OCI-LY3 (cell line): ENCODE measurements at regions not wholly inside any gene's neighbourhood (a gene's known extent, or its start where the extent isn't known, plus 50 kb on each side); places are given as distances from the start of the nearest gene placed in this dataset.

Source experiments
- EZH2phosphoT487 ChIP-seq: fragments of 200-600 bp; shearing (Covaris generic); IDR thresholded peaks from 2 replicates; pipeline ENCODE4 v1.6.1; 2018; ENCODE audit warnings: antibody characterized with exemption, mixed run types, low read depth
- TF ChIP-seq, protein P1 (sequence below): fragments of 200-600, 300-600 bp; sonication (generic); IDR thresholded peaks from 2 replicates; pipeline ENCODE4 v1.5.1; 2014; ENCODE audit warnings: antibody characterized with exemption, low read length, low read depth

DNA sequence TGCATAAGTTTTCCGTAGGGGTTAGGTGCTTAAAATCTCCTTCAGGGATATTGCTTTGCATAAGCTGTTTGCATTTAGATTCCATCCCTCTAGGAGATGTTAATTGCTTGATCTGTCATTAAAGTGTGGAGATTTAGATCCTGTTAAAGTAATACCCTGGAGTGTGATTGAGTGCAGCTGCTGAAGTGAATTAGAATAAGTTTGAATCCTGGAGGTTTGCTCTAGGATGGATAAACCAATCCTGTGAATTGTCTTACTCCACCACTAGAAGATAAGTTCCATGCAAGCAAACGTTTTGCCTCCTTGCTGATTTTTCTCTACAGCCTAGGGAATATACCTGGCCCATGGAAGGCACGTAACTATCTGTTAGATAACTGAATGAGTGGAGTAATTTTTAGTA, 1487.2 kb upstream of the PRR20A start:
- TF ChIP-seq, protein P1, sequence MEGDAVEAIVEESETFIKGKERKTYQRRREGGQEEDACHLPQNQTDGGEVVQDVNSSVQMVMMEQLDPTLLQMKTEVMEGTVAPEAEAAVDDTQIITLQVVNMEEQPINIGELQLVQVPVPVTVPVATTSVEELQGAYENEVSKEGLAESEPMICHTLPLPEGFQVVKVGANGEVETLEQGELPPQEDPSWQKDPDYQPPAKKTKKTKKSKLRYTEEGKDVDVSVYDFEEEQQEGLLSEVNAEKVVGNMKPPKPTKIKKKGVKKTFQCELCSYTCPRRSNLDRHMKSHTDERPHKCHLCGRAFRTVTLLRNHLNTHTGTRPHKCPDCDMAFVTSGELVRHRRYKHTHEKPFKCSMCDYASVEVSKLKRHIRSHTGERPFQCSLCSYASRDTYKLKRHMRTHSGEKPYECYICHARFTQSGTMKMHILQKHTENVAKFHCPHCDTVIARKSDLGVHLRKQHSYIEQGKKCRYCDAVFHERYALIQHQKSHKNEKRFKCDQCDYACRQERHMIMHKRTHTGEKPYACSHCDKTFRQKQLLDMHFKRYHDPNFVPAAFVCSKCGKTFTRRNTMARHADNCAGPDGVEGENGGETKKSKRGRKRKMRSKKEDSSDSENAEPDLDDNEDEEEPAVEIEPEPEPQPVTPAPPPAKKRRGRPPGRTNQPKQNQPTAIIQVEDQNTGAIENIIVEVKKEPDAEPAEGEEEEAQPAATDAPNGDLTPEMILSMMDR = no peak
- TF ChIP-seq EZH2phosphoT487 = no peak
